ENCODE measurements at regions not wholly inside any gene's neighbourhood (a gene's known extent, or its start where the extent isn't known, plus 50 kb on each side); places are given as distances from the start of the nearest gene placed in this dataset.

DNA sequence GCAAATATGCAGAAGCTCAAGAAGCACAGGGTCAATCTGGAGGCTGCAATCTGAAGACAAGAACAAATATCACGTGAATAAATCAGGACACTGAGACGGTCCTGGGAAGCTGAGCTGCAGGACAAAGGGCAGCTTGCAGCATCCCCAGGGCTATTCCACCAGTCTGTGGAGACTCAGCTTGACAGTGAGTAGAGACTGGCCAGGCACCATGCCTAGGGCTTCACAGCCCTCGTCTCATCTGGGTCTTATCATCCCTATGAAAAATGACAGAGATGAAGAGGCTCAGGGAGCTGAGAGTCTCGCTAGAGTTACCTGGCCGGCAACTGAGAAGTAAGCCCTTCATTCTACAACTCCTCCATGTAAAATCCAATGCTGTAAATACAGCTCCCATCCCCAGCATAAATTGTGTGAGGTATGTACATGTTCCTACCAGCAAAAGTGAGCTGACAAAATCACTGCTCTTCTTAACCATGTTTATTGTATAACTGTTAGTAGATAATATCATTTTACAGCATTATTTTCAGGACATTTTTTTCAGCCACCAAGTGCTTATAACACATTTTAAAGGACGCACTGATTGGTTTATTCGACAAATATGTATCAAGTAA lies 186.6 kb upstream of the IGFBP3 start:
- Histone ChIP-seq H3K27me3 (replicated peaks in 1 of 4; ENCODE audit: control extremely low read depth in 1 of 4, control insufficient read depth in 3 of 4, insufficient read depth in 4 of 4, low read length in 3 of 4) (no peaks in the 10 kb centered on the region), H3K4me3 (ENCODE audit: control extremely low read depth in 1 of 5, extremely low read depth in 1 of 5, insufficient read depth in 1 of 5, low read depth in 2 of 5, low read length in 4 of 5) (no peak overlapping the region), H3K4me2 (replicated peaks; ENCODE audit: low read depth, low read length, poor library complexity, severe bottlenecking) (no peak overlapping the region), H3K9me3 (ENCODE audit: control extremely low read depth in 1 of 3, control insufficient read depth in 2 of 3, insufficient read depth in 1 of 3, low read length in 2 of 3) (peaks cover 0 to 8% (median 0%) of the 10 kb centered on the region in 3 donors), H3K4me1 (ENCODE audit: control insufficient read depth in 2 of 2, insufficient read depth in 2 of 2, low read length in 2 of 2) (no peaks in the 10 kb centered on the region), H3K27ac (ENCODE audit: low read length in 2 of 2) (no peak overlapping the region), H3K36me3 (replicated peaks in 1 of 2; ENCODE audit: control extremely low read depth in 1 of 2, control insufficient read depth in 1 of 2, extremely low read depth in 1 of 2, insufficient read depth in 2 of 2, low read length in 1 of 2) (no peaks in the 10 kb centered on the region), H4K20me1 (ENCODE audit: control insufficient read depth, insufficient read depth, low read length, poor library complexity, severe bottlenecking) (no peaks in the 10 kb centered on the region), H2AFZ (ENCODE audit: insufficient read depth, low read depth, low read length, poor library complexity, severe bottlenecking) (no peak overlapping the region), H3K9ac (ENCODE audit: low read length) (no peak overlapping the region), H3K79me2 (ENCODE audit: control insufficient read depth, insufficient read depth, low read length) (no peaks in the 10 kb centered on the region)
- DNase-seq (no peak), ATAC-seq (ENCODE audit: low read depth) (no peak)
- CTCF ChIA-PET = no interaction called here
- POLR2A ChIA-PET = no interaction called here
- no peak overlapping the region for H3K27ac Mint-ChIP-seq
- TF ChIP-seq, protein P1, sequence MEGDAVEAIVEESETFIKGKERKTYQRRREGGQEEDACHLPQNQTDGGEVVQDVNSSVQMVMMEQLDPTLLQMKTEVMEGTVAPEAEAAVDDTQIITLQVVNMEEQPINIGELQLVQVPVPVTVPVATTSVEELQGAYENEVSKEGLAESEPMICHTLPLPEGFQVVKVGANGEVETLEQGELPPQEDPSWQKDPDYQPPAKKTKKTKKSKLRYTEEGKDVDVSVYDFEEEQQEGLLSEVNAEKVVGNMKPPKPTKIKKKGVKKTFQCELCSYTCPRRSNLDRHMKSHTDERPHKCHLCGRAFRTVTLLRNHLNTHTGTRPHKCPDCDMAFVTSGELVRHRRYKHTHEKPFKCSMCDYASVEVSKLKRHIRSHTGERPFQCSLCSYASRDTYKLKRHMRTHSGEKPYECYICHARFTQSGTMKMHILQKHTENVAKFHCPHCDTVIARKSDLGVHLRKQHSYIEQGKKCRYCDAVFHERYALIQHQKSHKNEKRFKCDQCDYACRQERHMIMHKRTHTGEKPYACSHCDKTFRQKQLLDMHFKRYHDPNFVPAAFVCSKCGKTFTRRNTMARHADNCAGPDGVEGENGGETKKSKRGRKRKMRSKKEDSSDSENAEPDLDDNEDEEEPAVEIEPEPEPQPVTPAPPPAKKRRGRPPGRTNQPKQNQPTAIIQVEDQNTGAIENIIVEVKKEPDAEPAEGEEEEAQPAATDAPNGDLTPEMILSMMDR (IDR thresholded peaks at IDR 0.05) = no peak
- intact Hi-C loops (cut with micrococcal nuclease) = no loop called here
- H3K4me3 Mint-ChIP-seq = no peak overlapping the region
- H3K27me3 Mint-ChIP-seq = no peaks in the 10 kb centered on the region
- 79% methylated on average over 3 of the region's 7 CpGs for WGBS (ENCODE audit: insufficient coverage)
- H3K4me1 Mint-ChIP-seq = no peaks in the 10 kb centered on the region
- no peaks in the 10 kb centered on the region for H3K9me3 Mint-ChIP-seq (ENCODE audit: insufficient read depth)

DNA sequence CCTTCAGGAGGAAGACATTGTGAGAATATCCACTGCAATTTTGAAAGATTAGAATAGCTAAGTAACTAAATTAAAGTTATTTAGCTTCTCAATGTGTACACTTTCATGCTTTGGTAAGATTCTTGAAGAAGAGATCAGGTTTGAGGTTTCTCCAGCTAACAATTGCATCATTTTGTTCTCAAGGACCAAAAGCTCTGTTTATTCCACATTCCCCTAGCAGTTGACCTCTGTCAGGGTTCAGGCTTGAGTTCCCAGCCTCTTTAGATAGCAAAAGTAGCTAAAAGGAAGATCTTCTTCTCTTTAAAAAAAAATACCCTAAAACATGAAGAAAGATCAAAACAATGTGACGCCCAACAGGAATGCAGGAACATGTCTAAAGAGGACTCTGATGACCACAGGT lies 179.4 kb upstream of the IGFBP3 start:
- TF ChIP-seq EZH2 (IDR thresholded peaks at IDR 0.05; ENCODE audit: borderline replicate concordance, insufficient read depth, low read depth, low read length, poor library complexity, severe bottlenecking) = no peak
- TF ChIP-seq, protein P1 (IDR thresholded peaks at IDR 0.05) = no peak
- ATAC-seq (ENCODE audit: low read depth) (no peak), DNase-seq (no peak)
- 100% methylated on average over 1 of the region's 1 CpG for WGBS (ENCODE audit: insufficient coverage)
- CTCF ChIA-PET = no interaction called here
- no peaks in the 10 kb centered on the region for H3K36me3 ChIP-seq (replicated peaks in 1 of 2; ENCODE audit: control extremely low read depth in 1 of 2, control insufficient read depth in 1 of 2, extremely low read depth in 1 of 2, insufficient read depth in 2 of 2, low read length in 1 of 2)
- no peaks in the 10 kb centered on the region for H3K9me3 ChIP-seq (ENCODE audit: control extremely low read depth in 1 of 3, control insufficient read depth in 2 of 3, insufficient read depth in 1 of 3, low read length in 2 of 3)
- no peak overlapping the region for H3K9ac ChIP-seq (ENCODE audit: low read length)
- intact Hi-C loops (cut with micrococcal nuclease) = no loop called here
- no peak overlapping the region for H3K4me2 ChIP-seq (replicated peaks; ENCODE audit: low read depth, low read length, poor library complexity, severe bottlenecking)
- H3K27ac ChIP-seq (ENCODE audit: low read length in 2 of 2) = no peak overlapping the region
- no peaks in the 10 kb centered on the region for H3K27me3 ChIP-seq (replicated peaks in 1 of 4; ENCODE audit: control extremely low read depth in 1 of 4, control insufficient read depth in 3 of 4, insufficient read depth in 4 of 4, low read length in 3 of 4)
- Mint-ChIP-seq H3K27ac (no peak overlapping the region), H3K4me3 (no peak overlapping the region), H3K27me3 (no peaks in the 10 kb centered on the region), H3K9me3 (ENCODE audit: insufficient read depth) (no peaks in the 10 kb centered on the region), H3K4me1 (no peaks in the 10 kb centered on the region)
- no peaks in the 10 kb centered on the region for H4K20me1 ChIP-seq (ENCODE audit: control insufficient read depth, insufficient read depth, low read length, poor library complexity, severe bottlenecking)
- POLR2A ChIA-PET = no interaction called here
- H3K4me3 ChIP-seq (ENCODE audit: control extremely low read depth in 1 of 5, extremely low read depth in 1 of 5, insufficient read depth in 1 of 5, low read depth in 2 of 5, low read length in 4 of 5) = no peak overlapping the region
- no peak overlapping the region for H2AFZ ChIP-seq (ENCODE audit: insufficient read depth, low read depth, low read length, poor library complexity, severe bottlenecking)
- no peaks in the 10 kb centered on the region for H3K4me1 ChIP-seq (ENCODE audit: control insufficient read depth in 2 of 2, insufficient read depth in 2 of 2, low read length in 2 of 2)
- no peaks in the 10 kb centered on the region for H3K79me2 ChIP-seq (ENCODE audit: control insufficient read depth, insufficient read depth, low read length)
